Sigmoid colon (tissue), 4 donors: ENCODE measurements at regions not wholly inside any gene's neighbourhood (a gene's known extent, or its start where the extent isn't known, plus 50 kb on each side); places are given as distances from the start of the nearest gene placed in this dataset.

Experiments used
- CTCF ChIP-seq, 4 experiments: fragments of 450-650 bp in 3 of 4; fragments of 200-600 bp in 1 of 4; IDR thresholded peaks; one replicate each; pipeline ENCODE4 v1.5.1; 2016 to 2019; ENCODE audit warnings: antibody characterized with exemption in 4 of 4, mild to moderate bottlenecking in 3 of 4, moderate library complexity in 2 of 4
- EP300 ChIP-seq, 4 donors: sonication (generic); formaldehyde crosslinking; IDR thresholded peaks; one replicate each; pipeline ENCODE4 v1.6.1; 2017; ENCODE audit warnings: antibody characterized with exemption in 4 of 4
- POLR2A ChIP-seq, 2 donors: fragments of 450-650 bp; IDR thresholded peaks; one replicate each; pipeline ENCODE4 v1.6.1; 2016; ENCODE audit warnings: antibody characterized with exemption in 2 of 2, mild to moderate bottlenecking in 2 of 2, moderate library complexity in 2 of 2

DNA sequence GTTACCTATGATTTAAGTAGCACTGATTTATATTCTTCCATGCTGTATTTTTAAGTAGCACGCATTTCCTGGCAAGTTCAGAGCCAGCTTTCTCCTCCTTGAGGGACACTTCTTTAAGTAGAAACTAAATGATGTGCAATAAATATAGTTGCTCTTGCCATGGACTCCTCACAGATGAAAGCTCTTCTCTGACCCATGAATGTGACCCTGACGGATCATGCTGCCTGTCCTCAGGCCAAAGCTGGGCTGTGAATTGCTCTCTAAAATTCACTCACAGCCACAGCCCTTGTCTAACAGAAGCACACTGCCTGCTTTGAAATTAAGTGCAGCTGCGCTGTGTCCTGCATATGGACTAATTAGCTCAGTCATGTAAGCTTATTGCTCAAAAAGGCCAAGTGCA, 438.8 kb downstream of the PMP22 start:
- no peak for TF ChIP-seq CTCF (IDR thresholded peaks at IDR 0.05)
- no peak for TF ChIP-seq EP300 (IDR thresholded peaks at IDR 0.05)
- TF ChIP-seq POLR2A (IDR thresholded peaks at IDR 0.05) = no peak
